ENCODE measurements at regions not wholly inside any gene's neighbourhood (a gene's known extent, or its start where the extent isn't known, plus 50 kb on each side); places are given as distances from the start of the nearest gene placed in this dataset.

DNA sequence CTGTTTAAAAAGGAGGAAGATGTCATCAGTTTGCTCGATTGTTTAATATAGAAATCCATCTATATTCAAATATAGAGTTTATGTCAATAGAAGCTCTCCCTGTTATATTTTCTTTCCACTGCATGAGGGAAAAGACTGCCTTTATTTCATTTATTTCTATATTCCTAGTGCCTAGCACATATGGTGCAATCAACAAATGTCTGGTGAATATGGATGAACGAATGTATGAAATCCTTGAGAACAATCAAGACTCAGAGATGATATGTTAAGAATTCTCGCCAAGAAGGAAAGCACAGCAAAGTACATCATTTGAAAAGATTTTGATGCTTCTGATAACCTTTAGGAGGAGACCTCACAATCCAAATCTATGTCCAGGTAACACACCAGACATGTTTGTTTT, 296.0 kb upstream of the LMO3 start:
- Histone ChIP-seq H3K9me3 (replicated peaks in 1 of 11) (no peaks in the 10 kb centered on the region), H3K9ac (no peak overlapping the region), H3K4me2 (no peak overlapping the region), H3K4me3 (no peak overlapping the region), H3K4me1 (no peaks in the 10 kb centered on the region), H3K36me3 (no peaks in the 10 kb centered on the region), H4K20me1 (no peaks in the 10 kb centered on the region), H3K27ac (no peak overlapping the region), H3K27me3 (no peaks in the 10 kb centered on the region)
- TF ChIP-seq Cebpa-rat (IDR thresholded peaks at IDR 0.05), result no peak

DNA sequence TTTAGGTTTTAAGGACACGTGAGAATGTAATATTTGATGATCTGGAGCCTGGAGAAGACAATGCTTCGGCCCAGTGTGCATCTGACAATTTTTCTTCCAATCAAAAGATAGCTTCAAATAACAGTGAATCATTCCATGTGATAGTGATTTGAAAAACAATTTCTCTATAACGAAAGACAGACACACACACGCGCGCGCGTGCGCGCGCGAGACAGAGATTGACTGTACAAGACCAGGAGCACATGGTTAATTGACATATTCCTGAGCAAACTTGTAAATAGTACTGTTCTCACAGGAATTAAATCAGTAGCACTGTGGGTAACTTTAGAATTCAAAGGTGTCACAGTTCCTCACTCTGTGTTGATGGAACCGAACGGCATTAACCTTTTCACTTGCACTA, 287.5 kb upstream of the LMO3 start:
- H3K36me3 ChIP-seq, result no peaks in the 10 kb centered on the region
- TF ChIP-seq Cebpa-rat (IDR thresholded peaks at IDR 0.05), result no peak
- no peaks in the 10 kb centered on the region for H3K9me3 ChIP-seq (replicated peaks in 1 of 11)
- no peak overlapping the region for H3K4me3 ChIP-seq
- no peaks in the 10 kb centered on the region for H3K4me1 ChIP-seq
- H3K4me2 ChIP-seq, result no peak overlapping the region
- H4K20me1 ChIP-seq, result no peaks in the 10 kb centered on the region
- H3K27me3 ChIP-seq, result no peaks in the 10 kb centered on the region
- no peak overlapping the region for H3K27ac ChIP-seq
- no peak overlapping the region for H3K9ac ChIP-seq

DNA sequence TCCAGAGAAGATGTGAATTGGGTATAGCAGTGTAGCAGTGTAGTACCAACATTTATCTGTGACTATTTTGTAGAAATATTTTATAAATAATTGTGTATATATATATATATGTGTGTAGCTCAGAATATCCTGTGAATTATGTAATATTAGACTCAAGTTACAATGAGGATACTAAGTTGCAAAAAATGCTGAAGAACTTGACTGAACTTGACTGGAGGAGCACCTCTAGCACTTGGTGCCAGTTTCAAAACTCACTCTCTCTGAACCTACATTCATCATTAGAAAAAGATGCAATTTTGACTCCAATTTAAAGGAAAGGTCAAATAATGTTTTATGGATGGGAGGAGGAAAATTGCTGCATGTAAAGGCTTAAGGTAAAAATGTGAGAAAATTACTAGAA, 285.7 kb upstream of the LMO3 start:
- no peaks in the 10 kb centered on the region for H4K20me1 ChIP-seq
- H3K36me3 ChIP-seq, result no peaks in the 10 kb centered on the region
- H3K9ac ChIP-seq, result no peak overlapping the region
- H3K4me1 ChIP-seq, result no peaks in the 10 kb centered on the region
- no peak overlapping the region for H3K27ac ChIP-seq
- H3K4me3 ChIP-seq, result no peak overlapping the region
- H3K9me3 ChIP-seq (replicated peaks in 1 of 11), result no peaks in the 10 kb centered on the region
- no peaks in the 10 kb centered on the region for H3K27me3 ChIP-seq
- no peak overlapping the region for H3K4me2 ChIP-seq
- TF ChIP-seq Cebpa-rat (IDR thresholded peaks at IDR 0.05), result no peak

DNA sequence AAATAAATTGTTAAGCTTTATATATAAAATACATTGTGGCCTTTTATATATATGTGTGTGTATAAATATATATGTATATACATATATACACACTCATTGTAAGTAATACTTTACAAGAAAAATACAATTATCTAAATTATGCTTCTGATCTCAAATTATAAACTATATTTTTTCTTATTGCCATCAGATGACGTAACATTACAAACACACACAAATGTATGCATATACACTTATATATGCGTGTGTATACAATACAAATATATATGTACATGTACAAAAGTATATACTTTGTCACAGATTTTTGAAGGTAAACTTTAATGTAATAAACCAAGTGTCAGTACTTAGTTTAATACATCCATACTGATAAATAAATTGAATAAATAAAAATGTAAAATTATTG, 278.9 kb upstream of the LMO3 start:
- no peak overlapping the region for H3K9ac ChIP-seq
- H3K4me1 ChIP-seq, result peaks cover 0 to 18% (median 0%) of the 10 kb centered on the region in 10 experiments; a peak in 4 of 20 replicates
- no peak overlapping the region for H3K4me3 ChIP-seq
- no peak for TF ChIP-seq Cebpa-rat (IDR thresholded peaks at IDR 0.05)
- H3K4me2 ChIP-seq, result no peak overlapping the region
- no peak overlapping the region for H3K27ac ChIP-seq
- H3K9me3 ChIP-seq (replicated peaks in 1 of 11), result no peaks in the 10 kb centered on the region
- H3K36me3 ChIP-seq, result no peaks in the 10 kb centered on the region
- H3K27me3 ChIP-seq, result no peaks in the 10 kb centered on the region
- H4K20me1 ChIP-seq, result no peaks in the 10 kb centered on the region

DNA sequence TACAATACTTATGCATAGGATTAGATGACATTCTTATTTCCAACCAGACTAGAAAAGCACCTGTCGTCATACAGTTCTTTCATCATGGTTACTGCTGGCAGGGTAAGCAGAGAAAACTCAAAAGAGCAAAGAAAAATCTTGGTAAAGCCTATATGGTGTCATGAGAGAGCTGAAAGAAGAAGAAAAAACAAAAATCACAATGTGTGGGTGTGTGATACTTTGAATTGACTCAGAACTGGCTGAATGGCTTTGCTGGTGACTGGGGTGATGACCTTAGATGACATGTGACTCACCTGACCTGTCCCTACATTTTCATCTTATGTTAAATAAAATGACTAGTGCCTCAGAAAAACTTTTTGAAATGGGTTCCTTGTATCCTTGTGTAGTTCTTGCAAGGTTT, 278.1 kb upstream of the LMO3 start:
- no peak overlapping the region for H3K4me3 ChIP-seq
- peaks cover 0 to 18% (median 0%) of the 10 kb centered on the region in 10 experiments; a peak in 4 of 20 replicates for H3K4me1 ChIP-seq
- peak overlapping the region in 1 of 11 experiments; percentile 35; a peak in 1 of 22 replicates for H3K4me2 ChIP-seq
- H4K20me1 ChIP-seq, result no peaks in the 10 kb centered on the region
- H3K9me3 ChIP-seq (replicated peaks in 1 of 11), result no peaks in the 10 kb centered on the region
- no peak overlapping the region for H3K27ac ChIP-seq
- H3K9ac ChIP-seq, result no peak overlapping the region
- no peak for TF ChIP-seq Cebpa-rat (IDR thresholded peaks at IDR 0.05)
- H3K27me3 ChIP-seq, result no peaks in the 10 kb centered on the region
- H3K36me3 ChIP-seq, result no peaks in the 10 kb centered on the region

DNA sequence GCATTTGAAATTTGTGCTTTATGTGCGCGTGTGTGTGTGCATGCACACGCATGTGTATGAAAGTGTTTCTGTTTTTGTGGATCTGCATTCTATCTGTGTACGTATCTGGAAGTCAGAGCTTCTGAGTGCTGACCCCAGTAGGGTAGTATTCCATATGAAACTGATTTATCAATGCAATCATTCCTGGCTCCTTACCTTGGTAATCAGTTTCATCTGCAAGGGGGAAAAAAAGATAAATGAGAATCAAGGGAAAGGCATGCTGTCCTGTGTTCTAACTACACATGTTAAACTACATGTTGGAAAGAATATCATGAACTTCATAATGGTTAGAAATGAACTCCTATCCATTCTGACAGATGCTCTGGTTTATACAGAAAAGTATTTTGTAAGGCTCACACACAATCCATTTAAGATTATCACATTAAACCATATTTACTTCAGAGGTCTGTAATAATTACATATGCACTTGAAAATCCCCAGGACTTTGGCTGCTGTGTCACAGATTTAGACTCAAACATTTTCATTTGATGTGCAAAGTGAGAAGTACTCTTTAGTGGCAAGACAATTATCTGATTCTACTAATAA, 276.1 kb upstream of the LMO3 start:
- Histone ChIP-seq H4K20me1 (no peaks in the 10 kb centered on the region), H3K27me3 (no peaks in the 10 kb centered on the region), H3K4me3 (no peak overlapping the region), H3K9ac (no peak overlapping the region), H3K27ac (no peak overlapping the region), H3K36me3 (no peaks in the 10 kb centered on the region), H3K4me2 (no peak overlapping the region), H3K4me1 (peaks cover 0 to 30% (median 0%) of the 10 kb centered on the region in 10 experiments; a peak in 4 of 20 replicates), H3K9me3 (replicated peaks in 1 of 11) (no peaks in the 10 kb centered on the region)
- no peak for TF ChIP-seq Cebpa-rat (IDR thresholded peaks at IDR 0.05)

DNA sequence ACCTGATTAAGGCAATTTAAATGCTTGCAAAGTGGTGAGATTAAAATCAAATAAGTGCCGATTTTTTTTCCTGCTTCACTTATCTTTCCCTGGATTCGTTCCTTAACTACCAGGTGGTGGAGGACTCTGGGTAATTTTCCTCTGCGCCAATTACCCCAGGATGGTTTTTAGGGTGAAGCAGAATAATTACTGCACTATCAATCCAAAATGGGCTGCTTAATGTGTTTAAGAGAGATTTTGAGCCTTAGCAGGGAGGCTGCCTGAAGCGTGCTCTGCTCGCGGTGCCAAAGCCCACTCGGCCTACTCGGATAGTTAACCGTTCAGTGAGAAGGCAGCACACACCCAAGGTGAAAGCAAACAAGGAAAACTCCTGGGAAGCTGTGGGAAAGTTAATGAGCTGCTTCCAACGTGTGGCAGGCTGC, 274.9 kb upstream of the LMO3 start:
- peaks cover 0 to 24% (median 0%) of the 10 kb centered on the region in 10 experiments; a peak in 4 of 20 replicates for H3K4me1 ChIP-seq
- TF ChIP-seq Cebpa-rat (IDR thresholded peaks at IDR 0.05), result no peak
- no peak overlapping the region for H3K4me2 ChIP-seq
- H4K20me1 ChIP-seq, result no peaks in the 10 kb centered on the region
- H3K36me3 ChIP-seq, result no peaks in the 10 kb centered on the region
- no peaks in the 10 kb centered on the region for H3K27me3 ChIP-seq
- no peak overlapping the region for H3K4me3 ChIP-seq
- no peak overlapping the region for H3K27ac ChIP-seq
- H3K9me3 ChIP-seq (replicated peaks in 1 of 11), result no peaks in the 10 kb centered on the region
- H3K9ac ChIP-seq, result no peak overlapping the region

DNA sequence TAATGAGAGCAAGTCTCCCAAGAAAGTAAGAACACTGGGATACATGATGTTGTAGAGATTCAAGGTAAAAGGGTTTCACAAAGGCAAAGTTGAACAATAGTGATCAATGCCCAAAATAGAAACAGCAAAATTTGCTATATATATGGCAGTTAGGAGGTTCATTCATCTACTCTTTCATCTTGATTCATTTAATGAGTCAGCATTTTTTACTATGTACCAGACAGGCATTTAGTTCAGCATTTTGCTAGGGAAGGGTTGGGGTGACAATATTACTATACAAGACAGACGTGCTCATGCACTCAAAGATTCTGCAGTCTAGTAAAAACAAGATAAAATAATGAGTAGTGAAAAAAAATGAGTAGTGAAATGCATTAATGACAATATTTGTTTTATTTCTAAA, 264.9 kb upstream of the LMO3 start:
- H3K27me3 ChIP-seq, result no peaks in the 10 kb centered on the region
- H3K27ac ChIP-seq, result no peak overlapping the region
- H3K36me3 ChIP-seq, result no peaks in the 10 kb centered on the region
- no peak overlapping the region for H3K4me2 ChIP-seq
- TF ChIP-seq Cebpa-rat (IDR thresholded peaks at IDR 0.05), result no peak
- 0 out of 22 replicates have a peak, but pooled peaks cover 0 to 6% (median 0%) of the 10 kb centered on the region in 11 experiments for H3K9me3 ChIP-seq (replicated peaks in 1 of 11)
- no peaks in the 10 kb centered on the region for H4K20me1 ChIP-seq
- H3K4me3 ChIP-seq, result no peak overlapping the region
- no peak overlapping the region for H3K9ac ChIP-seq
- peaks cover 0 to 26% (median 6%) of the 10 kb centered on the region in 10 experiments; a peak in 9 of 20 replicates for H3K4me1 ChIP-seq

DNA sequence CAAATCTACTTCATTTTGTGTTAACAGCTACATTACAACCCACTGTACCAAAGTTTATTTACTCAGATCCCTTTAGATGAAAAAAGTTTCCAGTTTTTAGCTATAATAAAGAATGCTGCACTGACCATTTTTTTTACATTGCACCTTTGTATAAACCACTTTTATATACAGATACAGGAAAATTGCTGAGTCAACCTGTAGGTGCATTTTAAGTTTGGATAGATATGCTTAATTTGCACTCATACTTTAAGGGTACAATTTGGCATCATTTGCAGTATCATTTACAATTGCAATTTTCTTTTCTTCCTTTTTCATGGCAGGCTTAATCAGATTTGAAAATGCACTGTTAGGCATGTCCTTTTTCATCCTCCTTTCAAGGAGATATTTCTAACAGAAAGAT, 257.8 kb upstream of the LMO3 start:
- Histone ChIP-seq H3K4me1 (peaks cover 0 to 31% (median 6%) of the 10 kb centered on the region in 10 experiments; a peak in 9 of 20 replicates), H3K27ac (no peak overlapping the region), H3K9me3 (replicated peaks in 1 of 11) (0 out of 22 replicates have a peak, but pooled peaks cover 0 to 6% (median 0%) of the 10 kb centered on the region in 11 experiments), H4K20me1 (no peaks in the 10 kb centered on the region), H3K9ac (no peak overlapping the region), H3K4me2 (peak overlapping the region in 2 of 11 experiments; percentile 52; a peak in 2 of 22 replicates), H3K36me3 (no peaks in the 10 kb centered on the region), H3K27me3 (no peaks in the 10 kb centered on the region), H3K4me3 (no peak overlapping the region)
- no peak for TF ChIP-seq Cebpa-rat (IDR thresholded peaks at IDR 0.05)

DNA sequence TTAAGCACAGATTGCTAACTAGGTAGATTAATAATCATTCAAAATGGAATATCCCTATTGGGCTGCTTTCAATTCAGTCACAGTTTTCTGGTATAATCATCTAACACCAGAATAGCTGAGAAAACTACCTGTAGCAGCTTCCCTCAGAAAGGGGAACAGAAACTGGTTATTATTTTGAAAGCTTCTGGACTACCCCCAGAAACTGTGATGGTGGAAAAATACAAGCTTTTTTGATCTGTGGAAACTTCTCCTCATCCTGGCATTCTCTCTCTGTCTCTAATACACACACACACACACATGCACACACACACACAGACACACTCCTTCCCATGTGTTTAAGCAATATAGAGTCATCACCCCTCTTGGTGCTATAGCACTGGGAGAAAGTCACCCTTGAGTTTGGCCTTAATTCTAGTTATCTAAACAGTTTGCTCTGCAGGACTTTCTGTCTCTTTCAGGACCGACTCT, 251.5 kb upstream of the LMO3 start:
- Histone ChIP-seq H4K20me1 (no peaks in the 10 kb centered on the region), H3K4me1 (peaks cover 0 to 10% (median 0%) of the 10 kb centered on the region in 10 experiments; a peak in 4 of 20 replicates), H3K9ac (no peak overlapping the region), H3K4me2 (peak overlapping the region in 3 of 11 experiments; percentile 1 to 36 (median 30); a peak in 4 of 22 replicates), H3K27me3 (no peaks in the 10 kb centered on the region), H3K36me3 (no peaks in the 10 kb centered on the region), H3K4me3 (no peak overlapping the region), H3K9me3 (replicated peaks in 1 of 11) (no peaks in the 10 kb centered on the region), H3K27ac (no peak overlapping the region)
- no peak for TF ChIP-seq Cebpa-rat (IDR thresholded peaks at IDR 0.05)
